ENCODE measurements at regions not wholly inside any gene's neighbourhood (a gene's known extent, or its start where the extent isn't known, plus 50 kb on each side); places are given as distances from the start of the nearest gene placed in this dataset.

DNA sequence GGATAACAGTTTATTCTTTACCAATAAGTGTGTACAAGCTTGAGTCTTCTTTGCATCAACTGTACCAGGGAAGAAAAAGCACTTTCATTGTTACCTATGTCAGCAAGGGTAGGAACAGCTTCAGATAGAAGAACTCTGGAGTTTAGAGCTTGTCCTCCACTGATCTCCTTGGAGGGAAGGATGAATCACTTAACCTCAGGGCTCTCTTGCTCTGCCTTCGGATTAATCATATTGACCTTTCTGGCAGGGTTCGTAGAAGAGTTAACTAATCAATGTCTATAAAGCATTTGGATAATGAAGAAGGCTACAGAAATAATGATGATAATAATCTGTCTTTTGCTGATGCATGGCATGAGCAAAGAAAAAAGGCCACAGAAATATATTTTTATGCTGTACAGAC is 339.5 kb upstream of the TPK1 start:
- no peak for TF ChIP-seq GABPA (IDR thresholded peaks at IDR 0.05; ENCODE audit: borderline replicate concordance, insufficient read depth, low read length)
- no peak for TF ChIP-seq ZNF274 (IDR thresholded peaks at IDR 0.05; ENCODE audit: borderline replicate concordance, extremely low read depth, low read length)
- TF ChIP-seq, protein P1, sequence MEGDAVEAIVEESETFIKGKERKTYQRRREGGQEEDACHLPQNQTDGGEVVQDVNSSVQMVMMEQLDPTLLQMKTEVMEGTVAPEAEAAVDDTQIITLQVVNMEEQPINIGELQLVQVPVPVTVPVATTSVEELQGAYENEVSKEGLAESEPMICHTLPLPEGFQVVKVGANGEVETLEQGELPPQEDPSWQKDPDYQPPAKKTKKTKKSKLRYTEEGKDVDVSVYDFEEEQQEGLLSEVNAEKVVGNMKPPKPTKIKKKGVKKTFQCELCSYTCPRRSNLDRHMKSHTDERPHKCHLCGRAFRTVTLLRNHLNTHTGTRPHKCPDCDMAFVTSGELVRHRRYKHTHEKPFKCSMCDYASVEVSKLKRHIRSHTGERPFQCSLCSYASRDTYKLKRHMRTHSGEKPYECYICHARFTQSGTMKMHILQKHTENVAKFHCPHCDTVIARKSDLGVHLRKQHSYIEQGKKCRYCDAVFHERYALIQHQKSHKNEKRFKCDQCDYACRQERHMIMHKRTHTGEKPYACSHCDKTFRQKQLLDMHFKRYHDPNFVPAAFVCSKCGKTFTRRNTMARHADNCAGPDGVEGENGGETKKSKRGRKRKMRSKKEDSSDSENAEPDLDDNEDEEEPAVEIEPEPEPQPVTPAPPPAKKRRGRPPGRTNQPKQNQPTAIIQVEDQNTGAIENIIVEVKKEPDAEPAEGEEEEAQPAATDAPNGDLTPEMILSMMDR (IDR thresholded peaks at IDR 0.05; ENCODE audit: control extremely low read depth in 1 of 3, insufficient read depth in 1 of 3, low read depth in 1 of 3, low read length in 3 of 3), result no peak
- no peak for TF ChIP-seq SP1 (IDR thresholded peaks at IDR 0.05; ENCODE audit: low read depth, low read length)
- TF ChIP-seq HDAC6 (IDR thresholded peaks at IDR 0.05; ENCODE audit: low read depth, low read length), result no peak
- no peak for TF ChIP-seq SUZ12 (IDR thresholded peaks at IDR 0.05; ENCODE audit: low read length)
- no peak for TF ChIP-seq EGR1 (IDR thresholded peaks at IDR 0.05; ENCODE audit: borderline replicate concordance, low read depth, low read length)
- TF ChIP-seq EZH2 (IDR thresholded peaks at IDR 0.05; ENCODE audit: low read depth, low read length, severe bottlenecking), result no peak
- no peak for TF ChIP-seq TAF1 (IDR thresholded peaks at IDR 0.05; ENCODE audit: low read depth, low read length)
- TF ChIP-seq BACH1 (IDR thresholded peaks at IDR 0.05; ENCODE audit: low read length), result no peak
- no peak for TF ChIP-seq MAX (IDR thresholded peaks at IDR 0.05)
- TF ChIP-seq RFX5 (IDR thresholded peaks at IDR 0.05; ENCODE audit: borderline replicate concordance, low read depth, low read length), result no peak
- TF ChIP-seq POLR2AphosphoS5 (IDR thresholded peaks at IDR 0.05; ENCODE audit: low read depth, low read length), result no peak
